Muscle layer of duodenum (tissue), 2 donors: ENCODE measurements at regions not wholly inside any gene's neighbourhood (a gene's known extent, or its start where the extent isn't known, plus 50 kb on each side); places are given as distances from the start of the nearest gene placed in this dataset.

Experiments used
- H3K27ac ChIP-seq: one replicate; pipeline ENCODE4 v1.7.0; 2013; ENCODE audit warnings: mild to moderate bottlenecking, low read length
- H3K27me3 ChIP-seq: one replicate; pipeline ENCODE4 v1.7.0; 2013; ENCODE audit warnings: low read depth, mild to moderate bottlenecking, control low read depth, low read length
- H3K36me3 ChIP-seq, 2 donors: one replicate each; pipeline ENCODE4 v1.7.0; 2013; ENCODE audit warnings: low read length in 2 of 2, control low read depth in 1 of 2, mild to moderate bottlenecking in 1 of 2; ENCODE audit not compliant: insufficient read depth in 2 of 2, control insufficient read depth in 1 of 2
- H3K4me1 ChIP-seq, 2 donors: one replicate each; pipeline ENCODE4 v1.7.0; 2013; ENCODE audit warnings: low read length in 2 of 2, mild to moderate bottlenecking in 2 of 2, control low read depth in 1 of 2, moderate library complexity in 1 of 2; ENCODE audit not compliant: insufficient read depth in 2 of 2, control insufficient read depth in 1 of 2
- H3K4me3 ChIP-seq, 2 donors: one replicate each; pipeline ENCODE4 v1.7.0; 2013; ENCODE audit warnings: low read length in 2 of 2, low read depth in 1 of 2, mild to moderate bottlenecking in 1 of 2
- H3K9me3 ChIP-seq, 2 donors: one replicate each; pipeline ENCODE4 v1.7.0; 2013; ENCODE audit warnings: low read length in 2 of 2, control low read depth in 1 of 2, mild to moderate bottlenecking in 1 of 2; ENCODE audit not compliant: control insufficient read depth in 1 of 2
- donor health status: healthy.

DNA sequence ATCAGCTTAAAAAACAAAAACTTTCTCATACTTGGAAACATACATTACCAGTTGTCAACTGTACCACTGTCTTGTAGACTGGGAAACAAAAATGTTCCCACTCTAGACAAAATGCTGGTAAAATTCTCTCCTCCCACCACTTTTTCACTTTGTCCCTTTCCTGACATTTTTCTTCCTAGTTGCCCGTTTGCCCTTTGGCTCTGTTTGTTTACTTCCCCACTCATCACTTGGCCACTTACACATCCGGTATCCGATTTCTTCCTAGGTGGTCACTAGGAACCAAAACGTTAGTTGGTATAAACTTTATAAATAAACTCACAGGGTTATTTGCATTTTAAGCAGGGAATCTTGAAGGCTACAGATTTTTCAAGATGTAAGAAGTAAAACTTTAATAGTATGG, 84.9 kb downstream of the METTL4 start:
- Histone ChIP-seq H3K4me3 (no peak overlapping the region), H3K4me1 (no peaks in the 10 kb centered on the region)

More for the DNA sequence above, 84.9 kb downstream of the METTL4 start:
- H3K27ac ChIP-seq: no peak overlapping the region
- no peaks in the 10 kb centered on the region for H3K9me3 ChIP-seq
- no peaks in the 10 kb centered on the region for H3K27me3 ChIP-seq
- no peaks in the 10 kb centered on the region for H3K36me3 ChIP-seq
